ENCODE measurements at regions not wholly inside any gene's neighbourhood (a gene's known extent, or its start where the extent isn't known, plus 50 kb on each side); places are given as distances from the start of the nearest gene placed in this dataset.
A peak's percentile ranks its signal among the peaks of the same experiment; 100 is the strongest.

DNA sequence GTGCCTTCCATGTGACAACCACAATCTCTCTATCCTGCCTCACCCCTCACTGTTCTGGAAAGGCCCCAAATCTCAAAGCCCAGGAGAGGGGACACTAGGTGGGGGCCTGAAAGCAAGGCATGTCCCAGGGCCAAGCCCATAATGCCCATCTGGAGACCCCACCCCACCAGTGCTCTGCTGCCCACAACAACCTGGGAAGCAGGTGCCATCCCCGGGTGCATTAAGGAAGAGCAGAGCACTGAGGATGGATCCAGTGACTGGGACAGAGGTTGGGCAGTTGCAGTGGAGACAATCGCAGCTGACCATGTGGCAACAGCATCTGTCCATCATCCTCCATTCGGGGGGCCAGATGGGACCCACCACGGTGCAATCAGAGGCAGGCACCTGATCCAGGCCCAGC is 106.2 kb upstream of the PRR20G start:
- no peak overlapping the region for H3K27ac Mint-ChIP-seq
- no peak for DNase-seq
- peaks cover 13% of the 10 kb centered on the region for H3K27me3 Mint-ChIP-seq
- no peak overlapping the region for H3K4me3 Mint-ChIP-seq
- H3K9me3 Mint-ChIP-seq = peaks cover 2% of the 10 kb centered on the region
- H3K4me1 Mint-ChIP-seq = peaks cover 1% of the 10 kb centered on the region
- ATAC-seq (ENCODE audit: low read depth) = no peak
- POLR2A ChIA-PET = interaction anchor here (0.6 kb wide), 1 partner anchor 1919 kb away, joined by 3 read pairs; no protein-coding TSS in a partner anchor
- no peaks in the 10 kb centered on the region for H3K36me3 Mint-ChIP-seq

- peaks cover 2% of the 10 kb centered on the region for H3K9me3 Mint-ChIP-seq
- no peaks in the 10 kb centered on the region for H3K36me3 Mint-ChIP-seq
- H3K27ac Mint-ChIP-seq = no peak overlapping the region
- ATAC-seq (ENCODE audit: low read depth) (no peak), DNase-seq (no peak)
- H3K4me1 Mint-ChIP-seq = peaks cover 1% of the 10 kb centered on the region
- H3K27me3 Mint-ChIP-seq = peaks cover 10% of the 10 kb centered on the region
- no peak overlapping the region for H3K4me3 Mint-ChIP-seq
- POLR2A ChIA-PET = interaction anchor here (0.6 kb wide), 1 partner anchor 1919 kb away, joined by 3 read pairs; no protein-coding TSS in a partner anchor
These were observed 105.4 kb upstream of the PRR20G start for GRCh38 chr3:127393131-127393820.

DNA sequence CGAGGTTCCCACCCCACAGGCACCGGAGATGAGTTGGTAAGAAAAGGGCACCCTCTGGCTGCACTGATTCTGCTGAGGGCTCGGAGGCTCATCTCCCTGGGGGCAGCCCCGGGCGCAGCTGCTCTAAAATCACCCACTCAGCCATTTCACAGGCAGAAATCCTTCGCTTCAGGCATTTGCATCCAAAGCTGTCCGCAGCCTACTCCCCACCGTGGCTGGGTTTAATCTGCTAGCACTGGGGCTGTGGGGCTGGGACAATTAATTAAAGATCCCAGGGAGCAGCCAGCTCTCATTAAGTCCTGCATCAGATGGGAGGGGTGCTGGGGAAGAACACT is 104.3 kb upstream of the PRR20G start:
- POLR2A ChIA-PET = no interaction called here
- DNase-seq (no peak), ATAC-seq (ENCODE audit: low read depth) (no peak)
- H3K4me3 Mint-ChIP-seq = no peak overlapping the region
- no peaks in the 10 kb centered on the region for H3K36me3 Mint-ChIP-seq
- H3K9me3 Mint-ChIP-seq = no peaks in the 10 kb centered on the region
- peaks cover 1% of the 10 kb centered on the region for H3K4me1 Mint-ChIP-seq
- no peak overlapping the region for H3K27ac Mint-ChIP-seq
- H3K27me3 Mint-ChIP-seq = peaks cover 6% of the 10 kb centered on the region

DNA sequence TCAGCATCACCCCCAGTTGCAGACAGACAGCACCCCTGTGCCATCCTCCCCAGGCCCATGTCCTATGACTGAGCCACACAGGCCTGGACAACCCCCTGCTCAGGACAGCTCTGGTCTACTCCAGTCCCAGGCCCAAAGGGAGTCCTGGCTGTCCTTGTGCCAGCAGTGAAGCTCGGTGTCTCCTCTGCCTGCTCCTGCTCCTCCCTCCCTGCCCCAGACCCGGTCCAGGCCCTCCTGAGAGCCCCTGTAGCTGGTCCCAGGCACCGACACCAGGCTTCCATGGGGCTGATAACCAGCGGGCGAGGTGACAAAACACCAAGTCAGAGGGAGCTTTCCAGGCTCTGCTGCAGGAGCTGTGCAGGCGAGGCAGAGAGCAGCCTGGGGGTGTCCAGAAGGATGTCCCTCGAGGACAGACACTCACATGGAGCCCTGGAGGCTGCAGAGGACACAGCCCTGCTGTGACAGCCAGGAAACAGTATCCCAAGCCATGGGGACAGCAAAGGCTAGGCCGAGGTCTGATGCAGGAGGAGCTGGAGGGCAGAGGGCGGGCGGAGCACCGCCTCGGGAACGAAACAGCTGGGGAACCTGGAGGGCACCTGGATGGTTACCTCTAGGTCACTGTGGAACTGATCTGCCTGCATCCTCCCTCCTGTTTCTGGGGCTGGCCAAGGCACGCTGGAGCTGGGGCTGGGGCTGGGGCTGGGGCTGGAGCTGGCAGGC is 103.8 kb upstream of the PRR20G start:
- Mint-ChIP-seq H3K27ac (no peak overlapping the region), H3K9me3 (no peaks in the 10 kb centered on the region), H3K4me3 (no peak overlapping the region), H3K4me1 (peaks cover 1% of the 10 kb centered on the region), H3K36me3 (no peaks in the 10 kb centered on the region), H3K27me3 (peaks cover 6% of the 10 kb centered on the region)
- no peak for ATAC-seq (ENCODE audit: low read depth)
- POLR2A ChIA-PET = no interaction called here
- no peak for DNase-seq

GRCh38 chr3:127390365-127391025 is 102.6 kb upstream of the PRR20G start:
- Mint-ChIP-seq H3K4me3 (no peak overlapping the region), H3K4me1 (no peaks in the 10 kb centered on the region), H3K9me3 (no peaks in the 10 kb centered on the region), H3K27ac (no peak overlapping the region), H3K36me3 (no peaks in the 10 kb centered on the region), H3K27me3 (peaks cover 2% of the 10 kb centered on the region)
- ATAC-seq (ENCODE audit: low read depth) (no peak), DNase-seq (no peak)
- POLR2A ChIA-PET = no interaction called here

- Mint-ChIP-seq H3K36me3 (no peaks in the 10 kb centered on the region), H3K27me3 (peaks cover 2% of the 10 kb centered on the region), H3K4me3 (no peak overlapping the region), H3K27ac (no peak overlapping the region), H3K9me3 (no peaks in the 10 kb centered on the region), H3K4me1 (no peaks in the 10 kb centered on the region)
- ATAC-seq (ENCODE audit: low read depth) (no peak), DNase-seq (no peak)
- POLR2A ChIA-PET = no interaction called here
These were observed 102.1 kb upstream of the PRR20G start for GRCh38 chr3:127389913-127390312.

DNA sequence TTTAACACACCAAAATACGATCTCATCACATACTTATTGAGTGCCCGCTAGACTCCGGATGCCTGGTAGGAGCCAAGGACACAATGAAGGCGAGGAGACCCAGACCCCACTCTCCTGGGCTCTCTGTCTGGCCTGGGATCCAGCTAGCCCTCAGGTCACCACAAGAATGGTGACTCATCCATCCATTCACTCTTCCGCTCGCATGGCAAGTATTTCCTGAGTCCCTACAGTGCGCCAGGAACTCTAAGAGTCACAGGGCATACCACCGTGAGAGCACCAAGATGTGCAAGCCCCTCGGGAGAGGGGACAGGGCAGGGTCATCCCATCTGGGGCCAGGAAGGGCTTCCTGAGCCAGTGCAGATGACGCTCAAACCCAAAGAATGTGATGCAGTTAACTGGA is 101.6 kb upstream of the PRR20G start:
- H3K4me1 Mint-ChIP-seq = no peaks in the 10 kb centered on the region
- H3K9me3 Mint-ChIP-seq = no peaks in the 10 kb centered on the region
- peak overlapping the region; percentile 57 for H3K27ac Mint-ChIP-seq
- H3K27me3 Mint-ChIP-seq = peaks cover 2% of the 10 kb centered on the region
- POLR2A ChIA-PET = no interaction called here
- no peak for ATAC-seq (ENCODE audit: low read depth)
- H3K36me3 Mint-ChIP-seq = no peaks in the 10 kb centered on the region
- no peak overlapping the region for H3K4me3 Mint-ChIP-seq
- DNase-seq = no peak

GRCh38 chr3:127388427-127388826 is 100.6 kb upstream of the PRR20G start:
- H3K9me3 Mint-ChIP-seq = peaks cover under 1% of the 10 kb centered on the region
- no peaks in the 10 kb centered on the region for H3K4me1 Mint-ChIP-seq
- POLR2A ChIA-PET = no interaction called here
- H3K36me3 Mint-ChIP-seq = no peaks in the 10 kb centered on the region
- DNase-seq = no peak
- no peak for ATAC-seq (ENCODE audit: low read depth)
- H3K27ac Mint-ChIP-seq = no peak overlapping the region
- peaks cover 2% of the 10 kb centered on the region for H3K27me3 Mint-ChIP-seq
- H3K4me3 Mint-ChIP-seq = no peak overlapping the region

GRCh38 chr3:127387556-127388153 is 99.8 kb upstream of the PRR20G start:
- Mint-ChIP-seq H3K36me3 (no peaks in the 10 kb centered on the region), H3K9me3 (peaks cover 5% of the 10 kb centered on the region), H3K27ac (no peak overlapping the region), H3K4me1 (no peaks in the 10 kb centered on the region), H3K4me3 (no peak overlapping the region), H3K27me3 (no peaks in the 10 kb centered on the region)
- POLR2A ChIA-PET = no interaction called here
- ATAC-seq (ENCODE audit: low read depth) = no peak
- DNase-seq = no peak

- Mint-ChIP-seq H3K4me1 (no peaks in the 10 kb centered on the region), H3K9me3 (peaks cover 5% of the 10 kb centered on the region), H3K27ac (no peak overlapping the region), H3K36me3 (no peaks in the 10 kb centered on the region), H3K4me3 (no peak overlapping the region), H3K27me3 (peaks cover under 1% of the 10 kb centered on the region)
- ATAC-seq (ENCODE audit: low read depth) = no peak
- POLR2A ChIA-PET = no interaction called here
- no peak for DNase-seq
These were observed 99.3 kb upstream of the PRR20G start for GRCh38 chr3:127387119-127387518.

- Mint-ChIP-seq H3K4me1 (no peaks in the 10 kb centered on the region), H3K27me3 (peaks cover 2% of the 10 kb centered on the region), H3K27ac (no peak overlapping the region), H3K36me3 (no peaks in the 10 kb centered on the region), H3K4me3 (no peak overlapping the region), H3K9me3 (peaks cover 7% of the 10 kb centered on the region)
- POLR2A ChIA-PET = no interaction called here
- DNase-seq (no peak), ATAC-seq (ENCODE audit: low read depth) (no peak)
These were observed 98.6 kb upstream of the PRR20G start for GRCh38 chr3:127386490-127386889.

GRCh38 chr3:127385540-127385870 is 97.7 kb upstream of the PRR20G start:
- no peaks in the 10 kb centered on the region for H3K36me3 Mint-ChIP-seq

GRCh38 chr3:127384717-127385539 is 97.1 kb upstream of the PRR20G start:
- ATAC-seq (ENCODE audit: low read depth) (no peak), DNase-seq (no peak)
- POLR2A ChIA-PET = interaction anchor here (0.6 kb wide), 1 partner anchor 20 kb away, joined by 3 read pairs; no protein-coding TSS in a partner anchor
- H3K4me1 Mint-ChIP-seq = no peaks in the 10 kb centered on the region
- no peak overlapping the region for H3K4me3 Mint-ChIP-seq
- H3K27me3 Mint-ChIP-seq = peaks cover 5% of the 10 kb centered on the region
- peaks cover 7% of the 10 kb centered on the region for H3K9me3 Mint-ChIP-seq
- no peaks in the 10 kb centered on the region for H3K36me3 Mint-ChIP-seq
- H3K27ac Mint-ChIP-seq = no peak overlapping the region

More at GRCh38 chr3:127385540-127385870, 97.7 kb upstream of the PRR20G start:
- ATAC-seq (ENCODE audit: low read depth) (no peak), DNase-seq (no peak)
- Mint-ChIP-seq H3K27me3 (peaks cover 4% of the 10 kb centered on the region), H3K27ac (no peak overlapping the region), H3K4me1 (no peaks in the 10 kb centered on the region), H3K9me3 (peaks cover 7% of the 10 kb centered on the region), H3K4me3 (no peak overlapping the region)
- POLR2A ChIA-PET = interaction anchor here (0.6 kb wide), 1 partner anchor 20 kb away, joined by 3 read pairs; no protein-coding TSS in a partner anchor

All from activated naive CD8-positive, alpha-beta T cell treated with anti-CD3 and anti-CD28 coated beads, Interleukin-2, amount 10 ng/mL, durations not matched to agents 7 days and 5 days (primary cell).